ENCODE measurements at regions not wholly inside any gene's neighbourhood (a gene's known extent, or its start where the extent isn't known, plus 50 kb on each side); places are given as distances from the start of the nearest gene placed in this dataset.

- DNase-seq: no peak
Observed at GRCh38 chr15:94925680-94926079, 694.3 kb downstream of the MCTP2 start.

DNA sequence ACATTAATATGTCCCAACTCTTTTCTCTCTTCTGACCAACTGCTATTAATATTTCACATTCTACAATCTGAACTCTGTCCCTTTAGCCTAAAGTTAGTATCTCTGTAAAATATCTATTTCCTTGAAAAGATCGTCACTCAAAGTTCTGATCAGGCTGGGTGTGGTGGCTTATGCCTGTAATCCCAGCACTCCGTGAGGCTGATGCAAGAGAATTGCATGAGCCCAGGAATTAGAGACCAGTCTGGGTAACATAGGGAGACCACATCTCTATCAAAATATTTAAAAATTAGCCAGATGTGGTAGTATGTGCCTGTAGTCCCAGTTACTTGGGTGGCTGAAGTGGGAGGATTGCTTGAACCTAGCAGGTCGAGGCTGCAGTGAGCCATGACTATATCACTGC lies 695.6 kb downstream of the MCTP2 start:
- DNase-seq: no peak

GRCh38 chr15:94929282-94929681 lies 697.9 kb downstream of the MCTP2 start:
- no peak for DNase-seq

DNA sequence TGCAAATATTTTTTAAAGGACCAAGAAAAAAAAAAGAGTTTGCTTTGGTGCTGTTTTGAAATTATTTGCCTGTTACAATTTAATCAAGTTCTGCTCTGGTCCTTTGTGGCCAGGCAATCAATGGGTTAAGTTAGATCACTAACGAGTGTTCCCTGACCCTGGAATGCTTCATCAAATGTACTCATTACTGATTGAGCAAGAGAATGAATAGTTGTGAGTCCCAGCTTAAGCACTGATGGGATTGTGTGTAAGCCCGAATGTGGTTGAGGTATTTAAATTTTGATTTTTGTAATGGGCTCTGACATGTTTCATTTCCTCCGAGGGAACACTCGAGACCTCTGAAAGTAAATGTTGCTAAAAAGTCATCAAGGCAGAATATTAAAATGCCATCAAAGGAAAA lies 699.1 kb downstream of the MCTP2 start:
- no peak for DNase-seq

DNA sequence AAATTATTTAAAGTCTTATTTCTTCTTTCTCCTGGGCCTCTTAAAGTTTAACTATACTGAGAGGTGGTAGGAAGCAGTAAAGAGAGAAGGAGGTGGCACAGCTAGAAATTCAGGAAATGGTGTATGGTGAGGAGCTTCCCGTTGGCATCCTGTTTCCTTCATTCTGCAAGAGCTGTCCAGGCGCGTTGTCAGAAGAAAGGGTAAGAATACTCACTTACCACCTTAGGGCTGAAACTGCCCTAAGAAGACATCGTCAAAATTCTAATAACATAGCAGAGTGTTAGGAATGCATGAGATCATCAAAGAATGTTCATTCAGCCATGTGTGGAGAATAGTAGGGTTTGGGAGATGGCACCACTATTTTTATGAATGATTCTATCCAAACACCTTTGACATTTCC lies 699.6 kb downstream of the MCTP2 start:
- DNase-seq: no peak

- no peak for DNase-seq
Observed at GRCh38 chr15:94934440-94934839, 703.1 kb downstream of the MCTP2 start.

- no peak for DNase-seq
Observed at GRCh38 chr15:94937242-94937641, 705.9 kb downstream of the MCTP2 start.

DNA sequence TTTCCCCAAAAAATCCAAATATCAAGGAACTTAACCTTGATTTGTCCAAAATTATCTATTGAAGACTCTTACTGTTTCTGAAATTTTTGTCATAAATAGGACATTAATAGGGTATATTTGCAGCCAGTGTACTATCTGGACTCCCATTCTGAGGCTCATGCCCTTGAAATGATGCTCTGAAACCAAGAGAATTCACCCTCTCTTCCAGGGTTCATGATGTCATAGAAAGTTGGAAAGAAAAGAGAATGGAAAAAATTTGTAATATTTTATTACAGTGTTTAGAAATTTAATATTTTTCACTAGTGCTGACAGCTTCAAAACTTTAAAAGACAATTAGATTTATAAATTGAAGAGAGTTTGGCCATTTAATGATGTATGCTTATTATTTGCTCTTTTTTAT lies 712.5 kb downstream of the MCTP2 start:
- DNase-seq: no peak

DNA sequence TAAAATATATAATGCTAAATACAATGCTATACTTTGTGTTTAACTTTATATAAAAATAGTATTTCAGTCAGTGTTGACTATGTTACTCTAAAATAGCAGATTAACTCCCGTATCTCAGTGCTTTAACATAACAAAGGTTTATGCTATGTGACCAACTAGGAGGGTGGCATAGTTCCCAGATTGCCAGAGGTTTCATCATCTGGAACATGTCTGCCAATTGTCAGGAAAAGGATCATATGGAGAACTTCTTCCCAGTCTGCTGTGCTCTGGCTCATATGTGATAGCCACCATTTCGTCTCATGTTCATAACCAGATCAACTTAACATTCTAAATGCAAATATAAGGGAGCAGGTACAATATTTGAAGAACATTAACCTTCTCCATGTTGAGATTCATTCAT lies 720.2 kb downstream of the MCTP2 start:
- no peak for DNase-seq

- no peak for DNase-seq
Observed at GRCh38 chr15:94963953-94964352, 732.6 kb downstream of the MCTP2 start.

GRCh38 chr15:94965593-94965992 lies 734.2 kb downstream of the MCTP2 start:
- DNase-seq: no peak

DNA sequence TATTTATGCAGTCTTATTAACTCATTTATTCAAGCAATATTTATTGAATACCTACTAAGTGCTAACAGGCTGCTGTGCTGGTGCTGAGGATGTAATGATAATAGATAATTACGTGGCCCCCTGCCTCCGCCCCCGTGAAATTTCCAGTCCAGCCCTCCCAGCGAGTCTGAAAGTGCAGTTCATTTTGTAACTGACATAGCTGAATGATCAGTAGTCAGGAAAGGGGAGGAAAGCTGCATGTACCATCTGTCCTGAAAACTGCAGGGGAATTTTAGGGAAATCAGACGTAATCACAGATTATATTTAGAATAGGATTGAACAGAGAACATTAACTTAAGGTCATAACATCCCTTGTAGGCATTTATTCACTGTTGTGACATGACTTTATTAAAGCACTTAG lies 736.8 kb downstream of the MCTP2 start:
- DNase-seq: no peak

DNA sequence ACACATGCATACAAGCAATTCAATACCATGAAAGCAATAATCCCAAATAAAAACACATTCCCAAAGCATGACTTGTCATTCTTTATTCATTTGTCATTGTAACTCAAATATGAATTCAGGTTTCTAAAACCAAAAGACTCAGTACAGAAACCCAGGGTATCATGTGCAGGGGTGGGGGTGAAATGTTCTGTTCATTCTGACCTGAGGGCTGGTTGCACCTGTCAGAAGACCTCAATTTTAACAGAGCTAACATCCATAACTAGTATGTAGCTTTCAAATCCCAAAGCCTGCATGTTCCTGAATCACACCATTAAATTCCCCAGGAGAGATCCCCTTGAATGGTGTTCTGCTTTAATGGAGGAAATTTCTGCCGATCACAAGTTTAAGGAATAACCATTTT lies 738.7 kb downstream of the MCTP2 start:
- DNase-seq: no peak

GRCh38 chr15:94970802-94971201 lies 739.4 kb downstream of the MCTP2 start:
- DNase-seq: no peak

- DNase-seq: no peak
Observed at GRCh38 chr15:94972314-94972713, 741.0 kb downstream of the MCTP2 start.

GRCh38 chr15:94987085-94987484 lies 755.7 kb downstream of the MCTP2 start:
- DNase-seq: no peak

GRCh38 chr15:94991718-94992117 lies 760.4 kb downstream of the MCTP2 start:
- no peak for DNase-seq

- DNase-seq: no peak
Observed at GRCh38 chr15:95009635-95010034, 778.3 kb downstream of the MCTP2 start.

DNA sequence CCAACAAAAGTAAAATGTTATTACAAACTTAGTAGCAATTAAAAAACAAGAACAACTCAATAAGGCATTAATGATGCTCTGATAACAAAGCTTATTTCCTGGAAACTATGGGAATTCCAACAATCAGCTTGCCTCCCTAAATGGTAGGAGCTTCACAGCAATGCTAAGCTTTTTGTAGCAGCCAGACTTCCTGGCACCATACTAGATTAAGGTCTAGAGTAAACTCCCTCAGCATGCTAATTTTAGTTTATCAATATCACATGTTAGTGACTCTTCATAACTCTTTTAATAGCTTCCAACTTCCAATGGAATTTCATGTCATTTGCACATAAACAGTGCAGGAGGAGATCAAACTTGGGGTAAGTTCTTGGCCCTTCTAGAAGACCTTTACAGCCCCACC lies 782.0 kb downstream of the MCTP2 start:
- no peak for DNase-seq

DNA sequence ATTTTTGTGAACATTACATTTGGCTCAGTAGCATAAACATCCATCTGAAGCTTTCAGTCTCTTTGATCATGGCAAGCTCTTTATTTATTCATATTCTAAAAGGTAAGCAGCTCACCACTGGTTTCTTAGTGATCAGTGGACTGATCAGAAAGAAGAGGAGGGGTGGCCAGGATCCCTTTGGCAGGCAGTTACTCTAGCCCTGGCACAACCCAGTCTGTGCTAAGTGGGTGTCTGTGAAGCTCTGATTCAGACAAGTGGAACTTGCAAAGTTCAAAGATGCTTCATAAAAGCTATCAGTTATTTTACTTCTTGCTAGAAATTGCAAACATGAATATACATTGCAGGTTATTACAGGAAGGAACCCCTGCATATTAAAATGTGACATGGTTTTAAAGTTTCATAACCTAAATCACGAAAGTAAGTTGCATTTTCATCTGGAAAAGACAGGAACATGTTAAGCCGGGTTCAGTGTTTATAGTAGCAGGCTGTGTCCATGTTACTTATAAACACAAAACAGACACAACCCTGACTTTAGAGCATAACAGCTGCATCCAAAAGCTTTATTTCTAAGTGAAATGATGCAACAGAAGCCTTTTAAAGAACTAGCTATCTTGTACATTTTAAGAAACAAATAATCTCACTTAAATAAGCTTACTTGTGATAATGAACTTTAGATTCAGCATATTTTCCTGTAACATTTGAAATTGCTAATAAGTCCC lies 785.3 kb downstream of the MCTP2 start:
- DNase-seq: no peak

DNA sequence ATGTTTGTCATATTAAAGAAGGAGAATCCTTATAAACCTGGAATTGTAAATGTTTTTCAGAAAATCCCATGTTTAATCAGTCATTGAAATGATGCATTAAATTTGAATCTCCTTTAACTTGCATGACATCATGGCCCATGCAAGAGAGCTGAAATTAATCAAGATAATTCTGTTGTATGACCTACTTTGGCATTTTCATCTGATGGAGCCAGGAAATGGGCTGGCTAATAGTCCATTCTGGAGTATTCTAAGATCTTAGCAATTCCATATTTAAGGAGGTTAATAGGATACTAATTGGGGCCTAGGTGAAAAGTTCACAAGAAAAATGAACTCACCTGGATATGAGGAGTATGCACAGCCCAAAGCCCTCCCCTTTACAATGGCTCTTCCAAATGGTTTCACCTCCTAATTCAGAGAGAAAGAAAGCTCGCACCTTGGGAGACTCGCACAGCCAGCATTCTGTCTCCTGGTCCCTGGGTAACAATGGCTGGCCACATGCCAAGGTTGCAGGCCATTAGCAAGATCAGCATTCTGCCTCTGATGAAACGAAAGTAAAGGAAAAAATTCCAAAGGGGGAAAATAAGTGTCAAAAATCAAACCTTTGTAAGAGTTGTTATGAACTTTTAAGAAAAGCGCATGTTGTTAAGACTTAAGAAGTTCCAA lies 786.4 kb downstream of the MCTP2 start:
- DNase-seq: no peak

DNA sequence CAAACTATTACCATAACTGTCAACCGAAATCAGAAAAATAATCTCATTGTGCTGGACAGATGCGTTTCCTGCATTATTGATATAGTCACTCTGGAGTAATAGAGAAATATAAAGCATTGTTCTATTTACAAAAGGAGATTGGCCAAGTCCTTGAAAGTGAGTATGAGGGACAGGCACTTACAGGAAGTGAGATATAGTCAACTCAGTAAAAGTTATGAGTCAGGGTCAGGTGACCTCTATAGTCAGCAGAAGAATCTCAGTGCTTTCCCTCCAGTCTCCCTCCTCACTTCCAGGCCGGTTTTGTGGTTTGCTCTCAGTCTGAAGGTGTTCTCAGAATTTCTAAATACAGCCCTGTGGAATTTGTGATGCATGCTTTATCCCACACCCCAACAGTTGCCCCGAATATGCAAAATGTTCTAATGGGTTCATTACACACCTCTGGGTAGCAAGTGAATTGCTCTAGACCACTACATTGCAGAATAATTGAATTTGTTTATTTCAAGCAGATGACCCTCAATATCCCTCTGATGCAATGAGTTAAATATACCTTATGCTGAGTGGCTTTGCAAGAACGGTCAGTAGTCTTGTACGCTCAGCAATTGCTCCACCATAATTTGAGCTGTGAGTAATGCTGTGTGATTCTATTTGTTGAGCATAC lies 787.7 kb downstream of the MCTP2 start:
- no peak for DNase-seq

GRCh38 chr15:95019907-95020306 lies 788.5 kb downstream of the MCTP2 start:
- DNase-seq: no peak

- no peak for DNase-seq
Observed at GRCh38 chr15:95021816-95022215, 790.5 kb downstream of the MCTP2 start.

Data from amniotic stem cell (primary cell).